ENCODE measurements at regions not wholly inside any gene's neighbourhood (a gene's known extent, or its start where the extent isn't known, plus 50 kb on each side); places are given as distances from the start of the nearest gene placed in this dataset.

GRCh38 chr21:38574895-38575575, 76.8 kb upstream of the ERG start (continued):
- TF ChIP-seq ZNF142 (CRISPR knock-in tag; IDR thresholded peaks at IDR 0.05) (no peak), PPARG (CRISPR knock-in tag; conservative IDR thresholded peaks at IDR 0.05) (no peak), RORA (CRISPR knock-in tag; IDR thresholded peaks at IDR 0.05) (no peak), EEA1 (CRISPR knock-in tag; IDR thresholded peaks at IDR 0.05; ENCODE audit: borderline replicate concordance) (no peak), ZBTB25 (CRISPR knock-in tag; IDR thresholded peaks at IDR 0.05) (no peak), HHEX (CRISPR knock-in tag; IDR thresholded peaks at IDR 0.05) (no peak), ZNF10 (CRISPR knock-in tag; IDR thresholded peaks at IDR 0.05; ENCODE audit: borderline replicate concordance, low read depth) (no peak), E2F1 (CRISPR knock-in tag; IDR thresholded peaks at IDR 0.05) (no peak)
